OCI-LY3 (cell line): ENCODE measurements at regions not wholly inside any gene's neighbourhood (a gene's known extent, or its start where the extent isn't known, plus 50 kb on each side); places are given as distances from the start of the nearest gene placed in this dataset.

Experiments
- CTCF ChIP-seq: fragments of 200-600, 300-600 bp; sonication (generic); IDR thresholded peaks from 2 replicates; pipeline ENCODE4 v1.5.1; 2014; ENCODE audit warnings: antibody characterized with exemption, low read length, low read depth
- EZH2phosphoT487 ChIP-seq: fragments of 200-600 bp; shearing (Covaris generic); IDR thresholded peaks from 2 replicates; pipeline ENCODE4 v1.6.1; 2018; ENCODE audit warnings: antibody characterized with exemption, mixed run types, low read depth

GRCh38 chr1:184218458-184219075 lies 167.0 kb downstream of the TSEN15 start:
- TF ChIP-seq CTCF: no peak
- no peak for TF ChIP-seq EZH2phosphoT487
